ENCODE measurements at regions not wholly inside any gene's neighbourhood (a gene's known extent, or its start where the extent isn't known, plus 50 kb on each side); places are given as distances from the start of the nearest gene placed in this dataset.

DNA sequence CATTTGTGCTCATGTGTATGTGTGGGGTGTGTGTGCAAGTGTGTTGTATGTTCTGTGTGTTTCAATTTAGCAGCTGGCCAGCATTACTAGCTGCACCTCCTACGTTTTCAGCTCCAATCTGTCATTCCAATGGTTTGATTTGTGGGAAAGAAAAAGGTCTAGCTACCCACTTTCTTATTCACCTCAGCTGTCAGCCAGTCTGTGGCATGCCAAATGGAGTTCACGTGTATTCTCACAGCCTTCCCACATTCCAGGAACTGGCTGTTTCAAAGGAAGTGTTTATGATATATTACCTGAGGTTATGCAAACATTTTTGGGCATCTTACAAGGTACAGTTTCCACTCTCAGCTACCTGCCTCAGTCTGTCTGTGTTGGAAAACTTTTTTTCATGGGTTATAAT lies 220.2 kb upstream of the CPNE8 start:
- H3K9me3 ChIP-seq = no peaks in the 10 kb centered on the region
- no peaks in the 10 kb centered on the region for H3K36me3 ChIP-seq
- H3K4me1 ChIP-seq = no peaks in the 10 kb centered on the region
- no peak for DNase-seq
- H3K27ac ChIP-seq = no peak overlapping the region
- intact Hi-C loops (cut with DNase I) = no loop called here
- no peak overlapping the region for H3K4me3 ChIP-seq
- H3K27me3 ChIP-seq = no peaks in the 10 kb centered on the region
- TF ChIP-seq, protein P1, sequence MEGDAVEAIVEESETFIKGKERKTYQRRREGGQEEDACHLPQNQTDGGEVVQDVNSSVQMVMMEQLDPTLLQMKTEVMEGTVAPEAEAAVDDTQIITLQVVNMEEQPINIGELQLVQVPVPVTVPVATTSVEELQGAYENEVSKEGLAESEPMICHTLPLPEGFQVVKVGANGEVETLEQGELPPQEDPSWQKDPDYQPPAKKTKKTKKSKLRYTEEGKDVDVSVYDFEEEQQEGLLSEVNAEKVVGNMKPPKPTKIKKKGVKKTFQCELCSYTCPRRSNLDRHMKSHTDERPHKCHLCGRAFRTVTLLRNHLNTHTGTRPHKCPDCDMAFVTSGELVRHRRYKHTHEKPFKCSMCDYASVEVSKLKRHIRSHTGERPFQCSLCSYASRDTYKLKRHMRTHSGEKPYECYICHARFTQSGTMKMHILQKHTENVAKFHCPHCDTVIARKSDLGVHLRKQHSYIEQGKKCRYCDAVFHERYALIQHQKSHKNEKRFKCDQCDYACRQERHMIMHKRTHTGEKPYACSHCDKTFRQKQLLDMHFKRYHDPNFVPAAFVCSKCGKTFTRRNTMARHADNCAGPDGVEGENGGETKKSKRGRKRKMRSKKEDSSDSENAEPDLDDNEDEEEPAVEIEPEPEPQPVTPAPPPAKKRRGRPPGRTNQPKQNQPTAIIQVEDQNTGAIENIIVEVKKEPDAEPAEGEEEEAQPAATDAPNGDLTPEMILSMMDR (IDR thresholded peaks at IDR 0.05) = no peak
- H3K9ac ChIP-seq (ENCODE audit: low read depth in 2 of 2, low read length in 2 of 2) = no peak overlapping the region

DNA sequence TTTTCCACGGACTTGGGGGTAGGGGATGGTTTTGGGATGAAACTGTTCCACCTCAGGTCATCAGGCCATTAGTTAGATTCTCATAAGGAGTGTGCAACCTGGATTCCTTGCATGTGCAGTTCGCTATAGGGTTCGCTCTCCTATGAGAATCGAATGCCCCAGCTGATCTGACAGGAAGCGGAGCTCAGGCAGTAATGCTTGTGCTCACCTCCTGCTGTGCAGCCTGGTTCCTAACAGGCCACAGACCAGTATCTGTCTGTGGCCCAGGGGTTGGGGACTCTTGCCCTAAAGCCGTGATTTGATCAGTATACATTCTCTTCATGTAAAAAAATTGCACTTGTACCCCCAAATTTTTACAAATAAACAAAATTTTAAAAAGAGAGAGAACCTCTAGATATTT lies 219.4 kb upstream of the CPNE8 start:
- TF ChIP-seq, protein P1 (IDR thresholded peaks at IDR 0.05) = no peak
- no peaks in the 10 kb centered on the region for H3K36me3 ChIP-seq
- intact Hi-C loops (cut with DNase I) = loop anchor here (5.0 kb wide), 1 partner anchor 148 kb away; no protein-coding TSS in a partner anchor

DNA sequence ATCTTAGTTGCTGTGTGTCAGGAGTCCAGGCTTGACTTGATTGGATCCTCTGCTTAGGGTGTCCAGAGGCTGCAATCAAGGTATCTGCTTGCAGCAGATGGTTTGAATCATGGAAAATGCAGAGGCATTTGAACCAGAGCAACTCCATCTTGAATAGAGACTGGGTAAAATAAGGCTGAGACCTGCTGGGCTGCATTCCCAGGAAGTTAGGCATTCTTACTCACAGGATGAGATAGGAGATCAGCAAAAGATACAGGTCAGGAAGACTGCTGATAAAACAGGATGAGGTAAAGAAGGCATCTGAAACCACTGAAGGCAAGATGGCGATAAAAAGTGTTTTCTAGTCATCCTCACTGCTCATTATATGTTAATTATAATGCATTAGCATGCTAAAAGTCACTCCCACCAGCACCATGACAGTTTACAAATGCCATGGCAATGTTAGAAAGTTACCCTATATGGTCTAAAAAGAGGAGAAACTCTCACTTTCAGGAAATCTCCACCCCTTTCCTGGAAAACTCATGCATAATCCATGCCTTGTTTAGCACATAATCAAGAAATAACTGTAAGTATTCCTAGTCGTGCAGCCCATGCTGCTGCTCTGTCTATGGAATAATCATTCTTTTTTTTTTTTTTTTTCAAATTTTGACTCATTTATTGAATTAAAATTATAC lies 218.3 kb upstream of the CPNE8 start:
- intact Hi-C loops (cut with DNase I) = loop anchor here (5.0 kb wide), 1 partner anchor 149 kb away; no protein-coding TSS in a partner anchor

More for the DNA sequence above, 219.4 kb upstream of the CPNE8 start:
- no peak for DNase-seq
- H3K27me3 ChIP-seq = no peaks in the 10 kb centered on the region
- no peak overlapping the region for H3K27ac ChIP-seq
- H3K4me1 ChIP-seq = no peaks in the 10 kb centered on the region
- no peak overlapping the region for H3K9ac ChIP-seq (ENCODE audit: low read depth in 2 of 2, low read length in 2 of 2)
- H3K9me3 ChIP-seq = no peaks in the 10 kb centered on the region
- H3K4me3 ChIP-seq = no peak overlapping the region

DNA sequence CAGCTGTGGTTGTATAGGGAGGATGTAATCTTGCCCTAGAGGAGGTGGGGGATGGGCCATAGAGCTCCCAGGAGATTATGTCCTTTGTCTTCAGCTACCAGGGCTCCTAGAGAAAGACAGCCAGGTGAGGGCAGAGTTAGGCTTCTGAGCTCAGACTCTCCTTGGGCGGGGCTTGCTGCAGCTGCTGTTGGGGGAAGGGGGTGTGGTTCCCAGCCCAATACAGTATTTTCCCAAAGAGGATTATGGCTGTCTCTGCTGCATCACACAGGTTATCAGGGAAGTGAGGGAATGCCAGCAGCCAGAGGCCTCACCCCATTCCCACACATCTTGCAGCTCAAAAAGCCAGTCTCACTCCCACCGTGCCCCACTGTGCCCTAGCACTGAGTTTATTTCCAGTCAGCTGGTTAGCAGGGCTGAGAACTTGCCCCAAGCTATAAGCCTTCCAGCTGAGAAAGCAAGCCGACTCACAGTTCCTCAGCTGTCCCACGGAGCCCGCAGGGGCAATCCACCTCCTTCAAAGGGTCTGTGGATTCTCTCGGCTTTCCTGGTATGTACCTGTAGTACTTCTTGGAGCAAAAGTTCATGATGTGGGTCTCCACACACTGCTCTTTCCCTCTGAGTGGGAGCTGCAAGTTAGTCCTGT lies 217.3 kb upstream of the CPNE8 start:
- H3K9ac ChIP-seq (ENCODE audit: low read depth in 2 of 2, low read length in 2 of 2) = no peak overlapping the region
- H3K27me3 ChIP-seq = no peaks in the 10 kb centered on the region
- no peaks in the 10 kb centered on the region for H3K36me3 ChIP-seq
- H3K4me1 ChIP-seq = no peaks in the 10 kb centered on the region
- DNase-seq = peak; percentile 29
- no peak overlapping the region for H3K27ac ChIP-seq
- TF ChIP-seq, protein P1 (IDR thresholded peaks at IDR 0.05) = no peak
- no peak overlapping the region for H3K4me3 ChIP-seq
- H3K9me3 ChIP-seq = no peaks in the 10 kb centered on the region
- intact Hi-C loops (cut with DNase I) = loop anchor here (5.0 kb wide), 1 partner anchor 150 kb away; no protein-coding TSS in a partner anchor

More for the DNA sequence above, 218.3 kb upstream of the CPNE8 start:
- Histone ChIP-seq H3K4me1 (no peaks in the 10 kb centered on the region), H3K4me3 (no peak overlapping the region), H3K36me3 (no peaks in the 10 kb centered on the region), H3K9me3 (no peaks in the 10 kb centered on the region), H3K27ac (no peak overlapping the region), H3K9ac (ENCODE audit: low read depth in 2 of 2, low read length in 2 of 2) (no peak overlapping the region), H3K27me3 (no peaks in the 10 kb centered on the region)
- DNase-seq = no peak
- TF ChIP-seq, protein P1 (IDR thresholded peaks at IDR 0.05) = no peak

DNA sequence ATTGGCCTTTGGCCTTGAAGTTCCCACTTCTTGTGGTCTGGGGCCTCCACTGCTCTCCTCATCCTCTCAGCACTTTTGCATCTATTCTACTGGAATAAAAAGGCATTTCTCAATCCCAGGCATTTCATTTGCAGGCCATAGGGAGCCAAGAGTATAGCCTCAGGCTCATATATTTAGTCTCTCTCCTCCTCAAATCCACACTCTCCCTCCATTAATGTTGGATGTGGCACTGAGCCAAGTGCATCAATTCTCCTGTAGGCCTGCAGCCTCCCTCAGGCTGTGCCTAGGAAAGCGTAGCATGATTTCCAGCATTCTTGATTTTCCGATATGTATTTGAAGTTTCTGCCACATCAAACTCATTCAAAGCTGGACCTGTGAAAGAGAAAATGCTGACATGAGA lies 211.5 kb upstream of the CPNE8 start:
- intact Hi-C loops (cut with DNase I) = no loop called here
- TF ChIP-seq, protein P1 (IDR thresholded peaks at IDR 0.05) = no peak
- H3K4me3 ChIP-seq = no peak overlapping the region

More for the DNA sequence above, 211.5 kb upstream of the CPNE8 start:
- no peaks in the 10 kb centered on the region for H3K36me3 ChIP-seq
- H3K27ac ChIP-seq = no peak overlapping the region
- H3K27me3 ChIP-seq = no peaks in the 10 kb centered on the region
- DNase-seq = no peak
- H3K9me3 ChIP-seq = no peaks in the 10 kb centered on the region
- H3K9ac ChIP-seq (ENCODE audit: low read depth in 2 of 2, low read length in 2 of 2) = no peak overlapping the region
- H3K4me1 ChIP-seq = no peaks in the 10 kb centered on the region

Measured in colonic mucosa (tissue), 4 donors.